ENCODE measurements at regions not wholly inside any gene's neighbourhood (a gene's known extent, or its start where the extent isn't known, plus 50 kb on each side); places are given as distances from the start of the nearest gene placed in this dataset.

DNA sequence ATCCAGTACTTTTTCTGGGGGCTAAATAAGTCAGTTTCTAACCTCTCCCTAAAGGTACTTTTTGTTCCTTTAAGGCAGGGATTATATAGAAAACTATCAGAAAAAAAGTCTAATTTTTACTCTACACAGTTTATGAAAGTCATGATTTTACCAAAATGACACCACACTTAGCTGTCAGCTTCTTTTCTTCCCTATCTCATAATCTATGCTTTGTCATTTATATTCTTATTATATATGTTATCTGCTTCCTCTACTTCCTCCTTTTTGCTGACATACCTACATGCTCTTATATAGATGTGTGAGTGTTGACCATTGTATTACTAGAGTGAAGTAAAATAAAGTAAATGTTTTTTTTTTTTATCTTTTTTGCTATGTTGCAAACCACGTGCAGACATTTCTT lies 203.9 kb upstream of the CHRM2 start:
- no peak for DNase-seq

DNA sequence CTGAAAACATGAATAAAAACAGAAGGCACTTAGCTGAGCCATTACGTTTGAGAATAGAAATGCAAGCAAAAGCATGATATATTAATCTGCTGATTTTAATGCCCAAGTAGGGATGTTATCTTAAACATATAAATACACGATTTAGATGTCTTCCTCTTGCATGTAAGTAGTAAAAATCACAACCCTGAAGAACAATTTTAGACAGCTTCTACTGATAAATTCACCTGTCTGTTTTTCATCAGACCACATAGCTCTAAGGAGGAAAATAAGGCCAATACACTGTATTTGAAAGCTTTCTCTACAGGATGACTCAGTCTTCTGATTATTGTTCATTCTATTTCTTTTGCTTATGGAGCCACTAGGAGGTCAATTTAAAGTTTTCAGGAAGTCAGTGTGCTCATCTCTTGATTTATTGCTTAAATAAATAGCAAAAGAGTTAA lies 210.9 kb upstream of the CHRM2 start:
- DNase-seq: no peak

DNA sequence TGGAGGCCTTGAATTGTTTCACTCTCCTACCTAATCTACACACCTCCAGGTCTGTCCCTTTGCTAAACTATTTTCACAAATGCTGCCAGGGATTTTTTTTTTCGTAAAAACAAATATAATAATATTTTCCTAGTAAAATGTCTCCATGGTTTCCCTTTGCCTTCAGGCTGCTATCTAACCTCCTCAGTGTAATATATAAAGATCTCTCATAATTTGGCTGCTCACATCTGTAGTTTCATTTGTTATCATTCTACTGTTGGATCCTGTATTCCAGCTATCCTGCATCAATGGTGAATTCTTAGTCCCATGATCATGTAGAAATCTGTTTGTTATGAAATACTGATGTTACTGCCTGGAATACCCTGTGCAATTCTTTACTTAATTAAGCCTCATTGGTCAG lies 211.9 kb upstream of the CHRM2 start:
- DNase-seq: no peak

DNA sequence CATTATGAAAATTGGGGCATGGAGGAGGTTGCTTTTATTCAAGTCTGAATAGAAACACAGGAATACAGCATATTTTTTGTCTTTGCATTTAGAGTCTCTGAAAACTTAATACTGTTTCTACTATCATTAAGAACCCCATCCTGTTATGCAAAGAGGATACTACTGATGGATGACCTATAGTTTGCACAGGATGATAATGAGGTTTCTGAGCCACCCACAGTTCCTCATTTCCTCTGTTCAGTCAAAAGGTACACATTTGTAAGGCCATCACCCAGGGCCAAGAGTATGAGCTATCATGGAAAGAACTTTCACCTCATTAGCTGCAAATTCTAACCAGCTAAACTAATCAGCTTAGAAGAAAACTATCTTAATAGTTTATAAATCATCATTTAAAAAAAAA lies 213.0 kb upstream of the CHRM2 start:
- no peak for DNase-seq

DNA sequence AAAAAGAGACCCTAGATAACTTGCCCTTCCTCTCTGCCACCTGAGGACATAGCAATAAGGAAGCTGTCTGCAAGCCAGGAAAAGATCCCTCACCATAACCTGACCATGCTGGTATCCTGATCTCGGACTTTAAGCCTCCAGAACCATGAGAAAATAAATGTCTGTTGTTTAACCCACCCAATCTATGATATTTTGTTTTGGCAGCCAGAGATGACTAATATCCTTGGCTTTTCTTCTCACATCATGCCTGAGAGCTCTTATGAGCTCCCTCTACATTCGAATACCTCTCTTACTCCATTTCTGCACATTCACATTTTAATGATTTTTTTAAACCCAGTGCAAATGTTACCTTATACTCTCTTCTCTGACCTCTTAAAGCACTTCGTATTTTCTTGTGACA lies 214.0 kb upstream of the CHRM2 start:
- no peak for DNase-seq

DNA sequence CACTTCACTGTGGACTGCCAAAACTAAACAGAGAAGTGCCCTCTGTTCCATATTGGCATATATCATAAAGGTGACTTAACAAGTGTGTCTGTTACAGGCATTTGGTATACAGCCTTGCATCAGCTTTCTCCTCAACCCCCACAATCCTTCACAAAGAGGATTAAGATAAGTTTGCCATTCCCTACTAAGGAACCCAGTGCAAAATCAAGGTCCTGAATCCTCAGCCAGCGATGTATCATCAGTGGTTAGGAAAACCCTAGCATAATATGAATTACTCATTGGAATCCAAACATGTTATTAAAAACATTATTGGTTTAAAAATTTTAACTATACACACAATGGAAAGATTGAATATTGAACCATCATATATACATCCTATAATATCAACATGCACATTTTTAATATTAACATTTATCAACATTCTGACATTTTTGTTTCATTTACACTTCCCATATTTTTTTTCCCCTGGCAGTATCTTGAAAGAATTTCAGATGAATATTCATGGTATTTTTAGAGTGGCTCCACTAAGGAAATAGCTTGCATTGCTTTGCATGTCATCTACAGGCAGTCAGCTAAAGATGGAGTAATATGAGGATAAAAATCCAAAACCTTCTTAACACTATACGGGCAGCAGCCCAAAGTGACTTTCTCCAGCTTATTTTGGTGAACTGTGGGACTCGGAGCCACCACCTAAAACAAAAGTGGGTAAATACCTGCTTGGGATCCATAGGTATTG lies 215.6 kb upstream of the CHRM2 start:
- DNase-seq: no peak

DNA sequence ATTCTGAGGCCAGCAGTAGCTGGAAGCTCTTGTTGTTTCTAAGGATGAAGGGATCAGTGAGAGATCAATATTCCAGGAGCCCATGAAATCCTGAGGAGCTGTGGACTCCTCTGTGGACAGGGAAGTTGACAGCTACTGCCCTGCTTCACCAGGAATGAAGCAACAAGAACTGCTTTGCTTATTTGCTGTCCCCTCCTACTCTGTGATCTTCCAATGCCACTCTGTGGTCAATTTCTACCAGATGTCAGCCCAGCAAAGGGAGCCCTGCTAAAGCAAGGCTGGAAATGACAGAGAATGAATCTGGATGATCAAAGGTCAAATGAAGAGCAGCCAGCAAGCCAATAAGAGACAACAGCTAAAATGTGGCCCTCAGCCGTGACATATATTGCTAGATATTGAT lies 227.5 kb upstream of the CHRM2 start:
- no peak for DNase-seq

DNA sequence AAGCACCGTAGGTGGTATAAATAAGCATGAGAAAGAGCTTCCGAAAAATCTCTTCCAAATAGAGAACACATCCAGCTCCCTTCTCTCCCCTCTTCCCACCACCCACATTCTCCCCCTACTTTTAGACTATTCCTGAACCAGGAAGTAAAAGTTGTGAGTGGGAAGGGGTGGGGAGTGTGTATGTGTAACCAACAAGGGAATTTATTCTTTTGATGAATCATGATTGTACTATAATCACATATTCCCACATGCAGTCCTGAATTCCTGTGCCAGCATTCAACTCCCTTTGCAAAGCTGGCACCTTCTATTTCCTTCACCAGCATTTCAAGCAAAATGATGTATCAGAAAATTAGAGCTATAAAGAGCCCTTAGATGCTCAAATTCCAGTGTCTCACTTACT lies 230.6 kb upstream of the CHRM2 start:
- peak in 1 of 2 donors; percentile 17 for DNase-seq

DNA sequence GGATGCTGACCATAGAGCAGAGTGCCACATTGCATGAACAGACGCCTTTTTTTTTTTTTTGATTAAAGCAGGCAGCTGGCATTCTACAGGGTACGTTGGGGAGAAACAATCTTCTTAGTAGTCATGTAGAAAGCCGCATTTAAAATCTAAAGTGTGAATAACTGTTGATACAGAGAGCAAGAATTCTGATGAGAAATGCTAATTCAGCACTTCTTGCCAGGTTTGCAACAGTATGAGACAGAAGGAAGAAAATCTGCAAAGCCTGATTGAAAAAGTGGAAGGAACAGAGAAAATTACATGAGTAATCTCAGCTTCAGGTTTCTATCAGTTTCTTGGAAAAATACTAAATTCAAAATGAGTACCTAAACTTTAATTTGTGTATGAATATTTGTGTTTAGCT lies 232.7 kb upstream of the CHRM2 start:
- DNase-seq: no peak

DNA sequence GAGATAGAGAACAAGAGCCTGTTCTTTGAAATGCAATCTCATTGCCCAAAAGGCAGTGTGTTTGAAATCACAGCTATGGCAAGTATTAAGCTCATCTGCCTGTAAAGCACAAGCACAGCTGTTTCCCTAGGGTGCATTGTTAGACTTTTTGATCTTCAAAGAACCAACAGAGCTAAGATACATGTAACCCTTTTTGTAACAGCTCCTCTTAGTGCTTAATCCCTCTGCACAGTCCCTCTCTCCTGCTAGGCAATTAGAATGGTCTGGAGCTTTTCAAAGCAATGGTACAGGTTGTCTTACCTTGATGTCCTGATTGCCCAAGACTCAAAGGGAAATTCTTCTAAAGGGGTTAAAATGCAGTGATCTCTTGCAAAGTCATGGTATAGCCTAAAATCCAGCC lies 249.6 kb upstream of the CHRM2 start:
- DNase-seq: no peak

DNA sequence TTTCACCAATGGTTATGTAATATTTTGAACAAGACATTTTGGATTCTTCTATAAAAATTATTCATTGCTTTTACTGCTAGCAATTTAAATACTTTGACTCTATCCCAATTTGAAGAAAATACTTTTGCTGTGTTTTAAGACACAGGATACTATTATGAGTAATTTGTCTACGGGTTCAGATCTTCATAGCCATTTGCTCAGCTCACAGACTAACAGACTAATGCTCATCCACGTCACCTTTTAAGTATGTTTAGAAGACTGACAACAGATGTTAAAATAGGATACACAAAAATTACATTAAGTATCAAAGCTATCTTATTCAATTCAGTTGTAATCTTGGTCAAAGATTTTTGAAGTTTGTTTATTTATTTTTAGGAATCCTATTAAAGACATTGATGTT lies 251.3 kb upstream of the CHRM2 start:
- no peak for DNase-seq

DNA sequence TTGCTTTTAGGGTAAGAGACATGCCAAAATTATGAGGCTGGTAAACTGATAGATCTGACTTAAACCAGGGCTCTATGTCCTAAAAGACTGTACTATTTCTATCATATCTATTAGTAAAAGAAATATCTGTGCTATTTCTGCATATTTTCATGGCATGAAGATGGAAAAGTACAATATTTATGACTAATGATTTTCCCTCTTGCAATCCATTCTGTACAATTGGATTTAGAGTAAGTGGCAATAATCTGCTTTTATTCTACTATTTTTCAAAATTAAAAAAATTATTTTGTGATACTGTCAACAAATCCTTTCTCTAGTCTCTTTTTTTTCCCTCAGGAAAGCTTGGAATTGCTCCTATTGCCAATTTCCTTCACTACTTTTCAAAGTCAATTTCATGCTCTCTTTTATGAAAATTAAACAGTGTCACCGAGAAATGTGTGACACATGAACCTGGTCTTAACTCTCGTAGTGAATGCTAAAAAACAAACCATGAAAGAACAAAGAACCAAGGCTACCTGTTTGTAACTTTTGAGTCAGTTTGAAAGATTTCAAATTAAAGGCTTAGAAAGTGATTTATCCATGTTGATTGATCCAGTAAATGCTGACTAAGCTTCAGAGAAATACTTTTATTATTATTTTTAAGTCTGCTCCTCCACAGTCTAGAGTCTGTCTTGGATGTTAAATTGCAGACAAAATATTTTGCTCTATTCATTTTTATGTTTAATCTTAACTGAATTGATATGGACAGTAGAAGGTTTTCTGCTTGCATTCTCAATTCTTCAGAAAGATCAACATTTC lies 262.7 kb upstream of the CHRM2 start:
- no peak for DNase-seq

DNA sequence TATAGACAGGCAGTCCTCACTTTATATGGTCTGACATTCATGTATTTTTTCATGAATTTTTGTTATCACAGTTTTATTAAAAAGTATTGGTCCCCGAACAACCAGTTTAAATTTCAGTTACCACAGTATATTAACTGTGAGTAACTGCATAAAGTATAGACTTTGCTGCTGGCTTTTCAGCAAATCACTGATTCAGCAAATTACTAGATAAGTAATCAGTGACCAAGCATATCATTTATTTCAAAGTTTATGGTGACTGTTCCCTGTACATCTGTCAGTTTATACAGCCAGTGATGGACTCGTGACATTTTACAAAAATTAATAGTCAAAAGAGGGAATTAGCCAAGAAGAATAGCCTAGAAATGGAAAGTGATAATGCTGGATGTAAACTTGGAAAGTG lies 266.7 kb upstream of the CHRM2 start:
- no peak for DNase-seq

DNA sequence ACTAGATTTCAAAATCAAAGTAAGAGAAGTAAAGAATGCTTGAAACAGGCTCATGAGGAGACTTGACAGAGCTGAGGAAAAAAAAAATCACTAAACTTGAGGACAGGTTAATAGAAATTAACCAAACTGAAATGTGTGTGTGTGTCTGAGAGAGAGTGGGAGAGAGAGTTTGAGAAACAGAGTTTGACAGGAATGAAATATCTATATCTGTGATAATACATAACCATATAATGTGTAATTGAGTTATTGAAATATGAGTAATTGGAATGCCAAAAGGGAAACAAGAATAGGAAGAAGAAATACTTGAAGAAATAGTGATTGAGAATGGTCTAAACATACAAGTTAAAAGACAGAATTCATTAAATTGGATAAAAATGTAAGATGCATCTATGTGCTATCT lies 268.0 kb upstream of the CHRM2 start:
- no peak for DNase-seq

DNA sequence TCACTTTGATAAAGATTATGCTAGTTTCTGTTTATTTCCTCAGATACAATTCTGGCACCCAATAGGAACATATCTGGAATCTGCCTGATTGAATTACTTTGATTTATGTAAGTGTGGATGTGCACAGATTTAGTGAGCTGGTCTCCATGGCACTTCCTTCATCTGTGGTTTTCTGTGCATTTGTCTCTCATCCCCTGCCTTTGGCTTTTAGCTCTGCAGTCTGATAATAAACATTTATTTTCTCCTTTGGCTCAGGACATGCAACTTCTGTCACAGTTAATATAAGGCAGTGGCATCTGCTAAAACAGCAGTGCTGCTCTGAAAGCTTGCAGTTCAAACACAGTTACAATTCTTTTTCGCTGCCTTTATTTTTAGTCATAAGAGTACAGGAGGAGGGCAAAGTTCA lies 273.7 kb upstream of the CHRM2 start:
- DNase-seq: no peak

DNA sequence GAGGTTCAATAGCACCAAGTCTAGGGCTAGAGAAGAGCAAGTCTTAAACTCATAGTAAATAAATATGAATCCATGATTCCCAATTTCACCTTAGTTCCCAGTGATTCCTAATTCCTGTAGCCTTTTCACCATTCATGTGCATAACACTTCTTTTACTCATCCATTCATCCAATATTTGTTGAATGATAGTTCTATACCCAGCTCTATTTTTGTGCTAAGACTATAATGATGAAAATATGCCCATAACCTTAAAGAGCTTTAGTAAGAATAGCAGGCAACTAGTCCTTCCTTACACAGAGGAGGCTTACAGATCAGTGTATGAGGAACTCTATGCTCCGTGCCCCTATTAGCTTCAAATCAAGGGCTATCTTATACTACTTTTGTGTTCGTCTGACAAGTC lies 280.2 kb upstream of the CHRM2 start:
- no peak for DNase-seq

DNA sequence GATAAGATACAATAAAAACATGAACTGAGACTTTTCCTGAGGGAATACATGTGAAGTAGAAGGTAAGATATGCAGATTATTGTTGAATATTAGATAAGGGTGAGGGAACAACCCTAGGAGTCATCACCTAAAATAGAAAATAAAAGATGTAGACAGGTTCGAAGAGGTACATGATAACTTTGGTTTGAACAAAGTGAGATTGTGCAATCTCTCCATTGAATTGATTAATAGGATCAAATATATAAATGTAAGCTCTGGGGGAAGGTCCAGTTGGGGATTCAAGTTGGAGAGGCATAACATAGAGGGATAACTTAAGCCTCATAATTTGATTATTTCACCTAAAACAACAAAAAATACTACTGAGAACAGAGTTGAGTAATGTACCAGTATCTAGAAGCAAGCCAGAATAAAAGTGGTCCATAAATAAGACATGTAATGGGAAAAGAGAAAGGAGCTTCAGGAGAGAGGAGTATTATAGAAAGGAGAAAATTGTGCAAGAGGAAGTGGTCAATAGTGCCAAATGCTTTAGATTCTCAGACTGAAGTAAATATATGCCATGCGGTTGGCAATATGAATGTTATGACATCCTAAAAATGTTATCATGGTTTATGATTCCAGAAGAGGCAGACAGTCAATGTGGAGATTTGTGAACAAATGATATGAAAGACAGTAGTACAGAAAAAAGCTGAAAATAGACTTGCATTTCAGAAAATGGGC lies 282.3 kb upstream of the CHRM2 start:
- no peak for DNase-seq

DNA sequence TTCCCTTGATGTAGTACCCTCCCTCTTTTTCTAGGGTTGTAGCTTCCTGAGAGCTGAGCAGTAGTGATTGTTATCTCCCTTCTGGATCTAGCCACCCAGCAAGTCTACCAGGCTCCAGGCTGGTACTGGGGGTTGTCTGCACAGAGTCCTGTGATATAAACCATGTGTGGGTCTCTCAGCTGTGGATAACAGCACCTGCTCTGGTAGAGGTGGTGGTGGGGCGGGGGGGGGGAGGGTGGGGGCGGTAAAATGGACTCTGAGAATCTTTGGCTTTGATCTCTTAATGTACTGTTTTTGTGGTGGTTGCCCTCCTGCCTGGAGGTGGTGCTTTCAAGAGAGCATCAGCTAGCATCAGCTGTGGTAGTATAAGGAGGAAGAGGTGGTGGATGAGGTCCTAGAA lies 302.0 kb upstream of the CHRM2 start:
- DNase-seq: no peak

DNA sequence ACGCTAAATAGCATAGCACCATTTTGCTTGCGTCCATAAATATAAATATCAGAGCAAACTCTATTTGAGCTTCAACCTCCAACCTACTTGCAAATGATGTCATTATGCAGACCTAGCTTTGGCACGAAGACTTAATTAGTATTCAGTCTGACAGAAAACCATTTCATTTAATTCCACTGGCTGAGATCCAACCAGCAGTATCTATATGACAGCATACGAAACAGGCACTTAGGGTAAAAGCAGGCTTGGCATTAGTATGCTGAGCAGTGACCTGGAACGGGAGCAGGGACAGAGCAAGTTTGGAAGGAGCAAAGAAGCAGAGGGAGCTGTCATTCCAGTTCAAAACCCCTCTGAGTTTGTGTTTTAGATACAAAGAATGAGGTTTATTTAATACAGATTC lies 312.5 kb upstream of the CHRM2 start:
- DNase-seq: no peak

DNA sequence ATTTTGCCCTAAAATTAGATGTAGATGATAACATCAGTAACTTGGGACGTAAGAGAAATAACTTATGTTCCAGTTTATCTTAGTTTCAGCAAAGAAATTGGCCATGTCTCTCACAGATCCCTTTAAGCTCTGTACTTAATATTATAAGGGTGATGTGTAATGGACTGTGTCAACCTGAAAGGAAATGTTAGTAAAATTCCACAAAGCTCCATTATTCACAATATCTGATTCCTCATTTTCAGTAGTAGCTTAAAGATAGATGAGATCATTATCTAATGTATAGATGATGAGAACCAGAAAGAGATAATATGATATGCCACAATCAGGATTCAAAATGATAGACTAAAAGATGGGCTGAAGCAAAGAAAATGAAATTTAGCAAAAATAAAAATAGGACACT lies 316.8 kb upstream of the CHRM2 start:
- DNase-seq: no peak

DNA sequence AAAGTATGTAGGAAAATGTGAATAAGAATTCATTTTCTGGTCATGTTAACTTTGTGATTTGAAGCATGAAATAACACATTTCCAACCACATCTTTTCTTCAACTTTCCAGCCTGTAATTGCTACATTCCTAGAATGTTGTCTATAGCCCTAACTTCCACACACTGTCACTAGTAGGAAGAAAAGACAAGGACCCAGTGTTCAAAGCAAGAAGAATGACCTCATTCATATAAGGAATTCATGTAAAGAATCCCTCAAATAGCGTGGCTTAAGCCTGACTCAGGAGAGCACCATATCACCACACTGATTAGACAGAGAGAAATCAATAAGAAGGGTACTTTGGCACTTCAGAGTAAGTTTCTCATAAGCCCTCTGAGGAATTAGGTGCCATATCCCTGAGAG lies 318.7 kb upstream of the CHRM2 start:
- no peak for DNase-seq

DNA sequence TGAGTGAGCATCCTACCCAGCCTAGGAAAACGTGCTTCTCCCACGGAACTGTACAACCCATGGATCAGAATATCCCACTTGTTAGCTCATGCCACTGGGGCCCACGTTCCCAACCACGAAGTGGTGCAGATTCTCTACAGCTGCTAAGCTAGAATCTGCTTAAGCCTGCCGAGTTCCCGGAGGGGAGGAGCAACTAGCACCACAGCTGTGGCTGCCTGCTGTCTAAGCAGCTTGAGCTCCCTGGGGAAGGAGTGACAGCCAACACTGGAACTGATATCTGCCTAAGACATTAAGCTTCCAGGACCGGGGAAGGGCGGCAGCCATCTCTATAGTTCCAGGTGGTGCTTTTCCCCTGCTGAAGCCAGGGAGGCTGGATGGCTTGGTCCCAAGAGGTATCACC lies 334.7 kb upstream of the CHRM2 start:
- no peak for DNase-seq

DNA sequence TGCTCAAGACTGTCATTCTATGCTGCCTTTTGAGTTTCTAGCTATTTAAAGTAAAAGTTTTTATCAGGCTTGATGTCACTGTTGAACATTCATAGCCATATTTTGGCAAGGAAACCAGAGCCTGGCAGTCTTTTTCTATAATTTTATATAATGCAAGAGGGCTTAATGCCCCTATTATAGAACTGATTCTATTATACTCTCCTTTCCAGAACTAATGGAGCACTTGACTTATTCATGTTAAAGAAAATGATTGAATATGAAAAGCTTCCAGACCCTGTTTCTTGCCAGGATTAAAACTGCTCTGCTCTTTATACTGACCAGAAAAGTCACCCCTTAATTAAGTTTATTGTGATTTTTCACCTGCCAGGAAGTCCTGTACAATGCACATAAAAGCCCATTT lies 337.6 kb upstream of the CHRM2 start:
- no peak for DNase-seq

DNA sequence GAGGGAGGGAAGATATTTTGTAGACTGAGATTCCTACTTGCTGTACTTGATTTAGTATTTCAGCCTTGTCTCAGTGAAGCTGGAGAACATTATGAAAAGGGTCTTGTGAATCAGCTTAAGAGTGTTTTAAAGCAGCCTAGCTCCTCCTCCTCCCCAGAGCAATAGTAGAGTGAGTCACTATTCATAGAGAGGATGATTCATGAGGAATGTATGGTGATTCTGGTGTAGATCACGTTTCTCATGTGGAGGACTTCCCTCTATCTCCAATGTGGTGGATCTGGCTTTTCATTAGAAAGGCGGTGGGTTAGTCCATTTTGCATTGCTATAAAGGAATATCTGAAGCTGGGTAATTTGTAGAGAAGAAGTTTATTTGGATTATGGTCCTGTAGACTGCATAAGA lies 340.1 kb upstream of the CHRM2 start:
- DNase-seq: no peak

All from hippocampal formation (tissue), 2 donors.